ENCODE measurements at regions not wholly inside any gene's neighbourhood (a gene's known extent, or its start where the extent isn't known, plus 50 kb on each side); places are given as distances from the start of the nearest gene placed in this dataset.

DNA sequence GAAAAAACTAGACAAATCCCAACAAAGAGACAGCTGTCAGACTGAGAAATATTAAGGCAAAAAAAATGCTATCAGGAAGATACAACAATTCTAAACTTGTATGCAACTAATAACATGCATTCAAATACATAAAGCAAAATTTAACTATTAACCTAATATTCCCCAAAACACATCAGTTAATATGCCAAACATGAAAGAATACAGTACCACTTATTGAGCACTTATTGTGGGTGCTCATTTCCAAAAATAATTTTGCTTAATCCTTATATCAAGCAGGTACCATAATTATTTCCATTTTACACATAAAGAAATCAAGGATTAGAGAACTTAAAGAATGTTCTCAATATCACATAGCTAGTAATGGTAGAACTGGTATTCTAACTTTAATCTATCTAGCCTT lies 67.7 kb upstream of the HMGXB4 start:
- TF ChIP-seq POLR2A (IDR thresholded peaks at IDR 0.05), result no peak
- no peak for TF ChIP-seq EP300 (IDR thresholded peaks at IDR 0.05)
- H3K36me3 ChIP-seq, result no peaks in the 10 kb centered on the region
- intact Hi-C loops (cut with DNase I), result no loop called here
- no peak overlapping the region for H3K4me3 ChIP-seq
- H3K27me3 ChIP-seq, result no peaks in the 10 kb centered on the region
- H3K9me3 ChIP-seq, result no peaks in the 10 kb centered on the region
- DNase-seq, result no peak
- H3K4me1 ChIP-seq (ENCODE audit: insufficient read depth), result no peaks in the 10 kb centered on the region
- H3K27ac ChIP-seq, result no peak overlapping the region

DNA sequence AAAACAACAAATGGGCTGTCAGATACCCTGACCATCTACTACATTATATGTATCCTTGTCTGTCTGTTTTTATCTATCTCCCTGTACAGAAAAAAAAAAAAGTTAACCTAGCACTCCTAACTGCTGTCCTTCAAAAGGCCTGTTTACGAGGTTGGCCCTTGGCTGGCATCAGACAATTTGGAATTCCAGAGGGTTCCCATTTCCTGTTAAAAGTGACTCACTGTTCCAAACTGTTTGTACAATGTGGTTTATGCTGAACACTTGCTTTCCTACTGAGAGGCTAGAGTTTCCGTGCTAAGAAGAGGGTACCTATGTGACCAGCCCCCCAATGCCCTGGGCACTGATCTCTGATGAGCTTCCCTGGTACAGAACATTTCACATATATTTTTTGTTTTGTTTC lies 65.9 kb upstream of the HMGXB4 start:
- no peak overlapping the region for H3K4me3 ChIP-seq
- H3K27ac ChIP-seq, result no peak overlapping the region
- H3K4me1 ChIP-seq (ENCODE audit: insufficient read depth), result no peaks in the 10 kb centered on the region
- TF ChIP-seq EP300 (IDR thresholded peaks at IDR 0.05), result no peak
- no peak for TF ChIP-seq POLR2A (IDR thresholded peaks at IDR 0.05)
- TF ChIP-seq, protein P1, sequence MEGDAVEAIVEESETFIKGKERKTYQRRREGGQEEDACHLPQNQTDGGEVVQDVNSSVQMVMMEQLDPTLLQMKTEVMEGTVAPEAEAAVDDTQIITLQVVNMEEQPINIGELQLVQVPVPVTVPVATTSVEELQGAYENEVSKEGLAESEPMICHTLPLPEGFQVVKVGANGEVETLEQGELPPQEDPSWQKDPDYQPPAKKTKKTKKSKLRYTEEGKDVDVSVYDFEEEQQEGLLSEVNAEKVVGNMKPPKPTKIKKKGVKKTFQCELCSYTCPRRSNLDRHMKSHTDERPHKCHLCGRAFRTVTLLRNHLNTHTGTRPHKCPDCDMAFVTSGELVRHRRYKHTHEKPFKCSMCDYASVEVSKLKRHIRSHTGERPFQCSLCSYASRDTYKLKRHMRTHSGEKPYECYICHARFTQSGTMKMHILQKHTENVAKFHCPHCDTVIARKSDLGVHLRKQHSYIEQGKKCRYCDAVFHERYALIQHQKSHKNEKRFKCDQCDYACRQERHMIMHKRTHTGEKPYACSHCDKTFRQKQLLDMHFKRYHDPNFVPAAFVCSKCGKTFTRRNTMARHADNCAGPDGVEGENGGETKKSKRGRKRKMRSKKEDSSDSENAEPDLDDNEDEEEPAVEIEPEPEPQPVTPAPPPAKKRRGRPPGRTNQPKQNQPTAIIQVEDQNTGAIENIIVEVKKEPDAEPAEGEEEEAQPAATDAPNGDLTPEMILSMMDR (IDR thresholded peaks at IDR 0.05), result no peak
- no peaks in the 10 kb centered on the region for H3K36me3 ChIP-seq
- no peak for DNase-seq
- intact Hi-C loops (cut with DNase I), result no loop called here
- H3K9me3 ChIP-seq, result no peaks in the 10 kb centered on the region
- H3K27me3 ChIP-seq, result no peaks in the 10 kb centered on the region
- 60 to 69% (median 68%) methylated on average over 2 of the region's 2 CpGs for WGBS, 3 donors

DNA sequence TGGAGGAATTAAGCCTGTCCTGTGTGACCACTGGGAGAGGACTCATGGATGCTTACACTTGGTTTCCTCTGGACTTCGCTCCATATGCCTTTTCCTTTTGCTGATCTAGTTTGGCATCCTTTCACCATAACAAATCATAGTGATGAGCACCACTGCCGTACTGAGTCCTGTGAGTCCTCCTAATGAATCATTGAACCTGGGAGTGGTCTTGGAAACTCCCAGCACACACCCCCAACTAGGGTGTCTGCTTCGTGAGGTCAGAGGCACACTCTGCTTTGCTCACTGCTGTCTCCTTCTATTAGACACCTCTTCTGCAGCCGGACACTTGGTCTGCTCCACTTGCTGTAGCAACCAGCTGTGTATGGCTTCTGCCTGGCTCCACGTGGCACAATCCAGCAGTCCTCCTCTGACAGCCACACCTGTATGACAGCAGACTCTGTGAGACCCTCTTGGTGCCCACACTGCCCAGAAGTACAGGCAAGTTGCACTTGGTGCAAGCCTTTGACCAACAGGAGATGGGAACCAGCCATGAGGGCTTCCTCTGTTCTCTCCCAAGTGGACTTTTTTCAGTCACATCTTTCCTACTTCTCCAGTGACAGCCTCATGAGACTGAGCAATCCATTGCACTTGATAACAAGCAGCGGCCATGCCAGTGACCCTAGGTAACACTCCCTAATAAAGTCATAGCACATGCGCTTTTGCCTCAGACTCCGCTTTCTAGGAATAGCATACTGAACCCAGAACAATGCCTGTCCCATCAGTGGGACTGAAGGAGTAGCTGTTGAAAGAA lies 65.0 kb upstream of the HMGXB4 start:
- Histone ChIP-seq H3K4me1 (ENCODE audit: insufficient read depth) (no peaks in the 10 kb centered on the region), H3K27ac (no peak overlapping the region), H3K36me3 (no peaks in the 10 kb centered on the region), H3K9me3 (no peaks in the 10 kb centered on the region), H3K27me3 (no peaks in the 10 kb centered on the region), H3K4me3 (no peak overlapping the region)
- DNase-seq, result no peak
- TF ChIP-seq EP300 (IDR thresholded peaks at IDR 0.05) (no peak), POLR2A (IDR thresholded peaks at IDR 0.05) (no peak)
- TF ChIP-seq, protein P1 (IDR thresholded peaks at IDR 0.05), result no peak
- 70 to 77% (median 73%) methylated on average over 8 of the region's 8 CpGs for WGBS, 3 donors
- intact Hi-C loops (cut with DNase I), result no loop called here

DNA sequence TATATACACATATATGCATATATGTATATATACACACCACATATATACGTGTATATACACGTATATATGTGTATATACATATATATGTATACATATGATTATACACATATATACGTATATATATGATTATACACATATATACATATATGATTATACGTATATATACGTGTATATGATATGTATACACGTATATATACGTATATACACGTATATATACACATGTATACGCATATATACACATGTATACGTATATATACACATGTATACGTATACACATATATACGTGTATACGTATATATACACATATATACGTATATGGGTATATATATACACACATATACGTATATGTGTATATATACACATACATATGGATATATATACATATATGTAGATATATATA lies 62.1 kb upstream of the HMGXB4 start:
- H3K9me3 ChIP-seq, result no peaks in the 10 kb centered on the region
- intact Hi-C loops (cut with DNase I), result no loop called here
- H3K4me3 ChIP-seq, result no peak overlapping the region
- no peak for TF ChIP-seq EP300 (IDR thresholded peaks at IDR 0.05)
- no peak for TF ChIP-seq POLR2A (IDR thresholded peaks at IDR 0.05)
- TF ChIP-seq, protein P1 (IDR thresholded peaks at IDR 0.05), result no peak
- H3K36me3 ChIP-seq, result no peaks in the 10 kb centered on the region
- no peaks in the 10 kb centered on the region for H3K27me3 ChIP-seq
- H3K4me1 ChIP-seq (ENCODE audit: insufficient read depth), result no peaks in the 10 kb centered on the region
- 76 to 82% (median 82%) methylated on average over 15 of the region's 15 CpGs for WGBS, 3 donors
- H3K27ac ChIP-seq, result no peak overlapping the region
- no peak for DNase-seq

DNA sequence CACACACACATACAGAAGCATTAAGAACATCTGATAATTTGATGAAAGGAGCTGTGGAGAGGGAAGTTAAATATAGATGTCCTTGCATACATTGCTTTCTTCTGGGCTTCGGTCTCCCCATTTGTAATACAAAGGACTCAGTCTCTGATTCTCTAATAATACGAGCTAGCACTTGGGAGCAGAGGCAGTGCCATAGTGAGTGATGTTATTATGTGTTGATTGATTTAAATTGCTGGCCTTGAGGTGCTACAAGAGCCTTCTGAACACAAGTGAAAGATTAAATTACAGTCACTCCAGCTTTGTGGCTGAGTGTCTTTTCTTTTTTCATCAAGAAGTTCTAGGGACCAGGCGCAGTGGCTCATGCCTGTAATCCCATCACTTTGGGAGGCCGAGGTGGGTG lies 61.5 kb upstream of the HMGXB4 start:
- TF ChIP-seq, protein P1 (IDR thresholded peaks at IDR 0.05), result no peak
- Histone ChIP-seq H3K4me3 (no peak overlapping the region), H3K27me3 (no peaks in the 10 kb centered on the region), H3K4me1 (ENCODE audit: insufficient read depth) (no peaks in the 10 kb centered on the region), H3K27ac (no peak overlapping the region), H3K9me3 (no peaks in the 10 kb centered on the region), H3K36me3 (no peaks in the 10 kb centered on the region)
- intact Hi-C loops (cut with DNase I), result no loop called here
- WGBS, 3 donors, result 85 to 90% (median 86%) methylated on average over 4 of the region's 4 CpGs
- no peak for DNase-seq
